ENCODE measurements at regions not wholly inside any gene's neighbourhood (a gene's known extent, or its start where the extent isn't known, plus 50 kb on each side); places are given as distances from the start of the nearest gene placed in this dataset.

- Histone ChIP-seq H2BK12ac (ENCODE audit: low read length) (no peak overlapping the region), H3K23ac (ENCODE audit: low read length) (no peak overlapping the region), H3K9ac (ENCODE audit: low read length) (no peak overlapping the region), H4K12ac (ENCODE audit: low read depth, low read length) (no peak overlapping the region), H3K36me3 (ENCODE audit: control insufficient read depth in 1 of 2, insufficient read depth in 2 of 2, low read length in 2 of 2) (no peaks in the 10 kb centered on the region), H2BK120ac (ENCODE audit: insufficient read depth, low read length, poor library complexity) (no peak overlapping the region), H4K91ac (ENCODE audit: low read depth, low read length) (no peak overlapping the region), H3K79me1 (ENCODE audit: low read length) (peaks cover 2% of the 10 kb centered on the region), H3K79me2 (ENCODE audit: control insufficient read depth, insufficient read depth, low read length, poor library complexity) (no peaks in the 10 kb centered on the region), H3K4me1 (ENCODE audit: control insufficient read depth in 1 of 2, insufficient read depth in 2 of 2, low read length in 2 of 2) (peaks cover 3 to 9% of the 10 kb centered on the region in 2 experiments), H4K8ac (ENCODE audit: low read depth, low read length) (no peak overlapping the region), H3K9me3 (ENCODE audit: insufficient read depth, low read depth, low read length) (peaks cover 1% of the 10 kb centered on the region), H3K27me3 (ENCODE audit: insufficient read depth, low read length) (no peaks in the 10 kb centered on the region), H3K4me3 (ENCODE audit: low read depth, low read length) (no peak overlapping the region), H3K4ac (ENCODE audit: low read depth, low read length) (no peak overlapping the region), H2AFZ (ENCODE audit: insufficient read depth, low read length, poor library complexity) (no peak overlapping the region), H2BK5ac (ENCODE audit: low read depth, low read length, poor library complexity) (no peak overlapping the region), H3K14ac (ENCODE audit: low read length) (no peak overlapping the region), H3K18ac (ENCODE audit: low read length) (no peak overlapping the region), H3K27ac (ENCODE audit: low read depth, low read length) (no peak overlapping the region), H2AK5ac (ENCODE audit: low read length) (no peak overlapping the region), H3K4me2 (ENCODE audit: low read length) (no peak overlapping the region)
- DNase-seq: no peak
- no CpG with 5 or more reads among the region's 2 CpGs for WGBS (ENCODE audit: extremely low coverage, insufficient coverage, insufficient read length)
Observed at GRCh38 chr17:15177343-15177742, 87.8 kb downstream of the PMP22 start.

- Histone ChIP-seq H3K4me1 (ENCODE audit: control insufficient read depth in 1 of 2, insufficient read depth in 2 of 2, low read length in 2 of 2) (no peaks in the 10 kb centered on the region), H3K23ac (ENCODE audit: low read length) (no peak overlapping the region), H3K4me3 (ENCODE audit: low read depth, low read length) (no peak overlapping the region), H3K4me2 (ENCODE audit: low read length) (no peak overlapping the region), H2AFZ (ENCODE audit: insufficient read depth, low read length, poor library complexity) (no peak overlapping the region), H3K9me3 (ENCODE audit: insufficient read depth, low read depth, low read length) (peaks cover 1% of the 10 kb centered on the region), H3K27ac (ENCODE audit: low read depth, low read length) (no peak overlapping the region), H3K14ac (ENCODE audit: low read length) (no peak overlapping the region), H3K79me2 (ENCODE audit: control insufficient read depth, insufficient read depth, low read length, poor library complexity) (no peaks in the 10 kb centered on the region), H2BK12ac (ENCODE audit: low read length) (no peak overlapping the region), H3K9ac (ENCODE audit: low read length) (no peak overlapping the region), H2BK5ac (ENCODE audit: low read depth, low read length, poor library complexity) (no peak overlapping the region), H2AK5ac (ENCODE audit: low read length) (no peak overlapping the region), H3K18ac (ENCODE audit: low read length) (no peak overlapping the region), H3K27me3 (ENCODE audit: insufficient read depth, low read length) (no peaks in the 10 kb centered on the region), H3K36me3 (ENCODE audit: control insufficient read depth in 1 of 2, insufficient read depth in 2 of 2, low read length in 2 of 2) (no peaks in the 10 kb centered on the region), H3K4ac (ENCODE audit: low read depth, low read length) (no peak overlapping the region), H4K8ac (ENCODE audit: low read depth, low read length) (no peak overlapping the region), H3K79me1 (ENCODE audit: low read length) (no peaks in the 10 kb centered on the region), H2BK120ac (ENCODE audit: insufficient read depth, low read length, poor library complexity) (no peak overlapping the region), H4K12ac (ENCODE audit: low read depth, low read length) (no peak overlapping the region), H4K91ac (ENCODE audit: low read depth, low read length) (no peak overlapping the region)
- no CpG with 5 or more reads among the region's 7 CpGs for WGBS (ENCODE audit: extremely low coverage, insufficient coverage, insufficient read length)
- DNase-seq: no peak
Observed at GRCh38 chr17:15175356-15175755, 89.8 kb downstream of the PMP22 start.

GRCh38 chr17:15171167-15172047 is 93.7 kb downstream of the PMP22 start:
- Histone ChIP-seq H3K9ac (ENCODE audit: low read length) (no peak overlapping the region), H3K4ac (ENCODE audit: low read depth, low read length) (no peak overlapping the region), H3K9me3 (ENCODE audit: insufficient read depth, low read depth, low read length) (peaks cover 1% of the 10 kb centered on the region), H3K79me1 (ENCODE audit: low read length) (no peaks in the 10 kb centered on the region), H3K18ac (ENCODE audit: low read length) (no peak overlapping the region), H3K79me2 (ENCODE audit: control insufficient read depth, insufficient read depth, low read length, poor library complexity) (no peaks in the 10 kb centered on the region), H2AK5ac (ENCODE audit: low read length) (no peak overlapping the region), H3K23ac (ENCODE audit: low read length) (no peak overlapping the region), H2AFZ (ENCODE audit: insufficient read depth, low read length, poor library complexity) (no peak overlapping the region), H2BK120ac (ENCODE audit: insufficient read depth, low read length, poor library complexity) (no peak overlapping the region), H3K27ac (ENCODE audit: low read depth, low read length) (no peak overlapping the region), H4K12ac (ENCODE audit: low read depth, low read length) (no peak overlapping the region), H3K27me3 (ENCODE audit: insufficient read depth, low read length) (no peaks in the 10 kb centered on the region), H2BK5ac (ENCODE audit: low read depth, low read length, poor library complexity) (no peak overlapping the region), H2BK12ac (ENCODE audit: low read length) (no peak overlapping the region), H3K14ac (ENCODE audit: low read length) (no peak overlapping the region), H4K8ac (ENCODE audit: low read depth, low read length) (no peak overlapping the region), H3K4me3 (ENCODE audit: low read depth, low read length) (no peak overlapping the region), H3K4me2 (ENCODE audit: low read length) (no peak overlapping the region), H3K4me1 (ENCODE audit: control insufficient read depth in 1 of 2, insufficient read depth in 2 of 2, low read length in 2 of 2) (peaks cover 0 to 3% of the 10 kb centered on the region in 2 experiments), H3K36me3 (ENCODE audit: control insufficient read depth in 1 of 2, insufficient read depth in 2 of 2, low read length in 2 of 2) (no peaks in the 10 kb centered on the region), H4K91ac (ENCODE audit: low read depth, low read length) (no peak overlapping the region)
- WGBS (ENCODE audit: extremely low coverage, insufficient coverage, insufficient read length): no CpG with 5 or more reads among the region's 9 CpGs
- DNase-seq: peak; percentile 61 to 79

GRCh38 chr17:15169676-15170075 is 95.5 kb downstream of the PMP22 start:
- Histone ChIP-seq H3K4me2 (ENCODE audit: low read length) (no peak overlapping the region), H3K4ac (ENCODE audit: low read depth, low read length) (no peak overlapping the region), H2BK12ac (ENCODE audit: low read length) (no peak overlapping the region), H4K8ac (ENCODE audit: low read depth, low read length) (no peak overlapping the region), H2BK5ac (ENCODE audit: low read depth, low read length, poor library complexity) (no peak overlapping the region), H2AK5ac (ENCODE audit: low read length) (no peak overlapping the region), H3K79me1 (ENCODE audit: low read length) (no peaks in the 10 kb centered on the region), H3K9ac (ENCODE audit: low read length) (no peak overlapping the region), H2AFZ (ENCODE audit: insufficient read depth, low read length, poor library complexity) (no peak overlapping the region), H3K27ac (ENCODE audit: low read depth, low read length) (no peak overlapping the region), H3K4me3 (ENCODE audit: low read depth, low read length) (no peak overlapping the region), H3K14ac (ENCODE audit: low read length) (no peak overlapping the region), H4K91ac (ENCODE audit: low read depth, low read length) (no peak overlapping the region), H3K23ac (ENCODE audit: low read length) (no peak overlapping the region), H3K18ac (ENCODE audit: low read length) (no peak overlapping the region), H4K12ac (ENCODE audit: low read depth, low read length) (no peak overlapping the region), H3K36me3 (ENCODE audit: control insufficient read depth in 1 of 2, insufficient read depth in 2 of 2, low read length in 2 of 2) (no peaks in the 10 kb centered on the region), H2BK120ac (ENCODE audit: insufficient read depth, low read length, poor library complexity) (no peak overlapping the region), H3K9me3 (ENCODE audit: insufficient read depth, low read depth, low read length) (peaks cover 1% of the 10 kb centered on the region), H3K79me2 (ENCODE audit: control insufficient read depth, insufficient read depth, low read length, poor library complexity) (no peaks in the 10 kb centered on the region), H3K4me1 (ENCODE audit: control insufficient read depth in 1 of 2, insufficient read depth in 2 of 2, low read length in 2 of 2) (peaks cover 0 to 3% of the 10 kb centered on the region in 2 experiments), H3K27me3 (ENCODE audit: insufficient read depth, low read length) (no peaks in the 10 kb centered on the region)
- DNase-seq: no peak
- WGBS (ENCODE audit: extremely low coverage, insufficient coverage, insufficient read length): no CpG with 5 or more reads among the region's 2 CpGs
